T follicular helper cell (primary cell): ENCODE measurements at regions not wholly inside any gene's neighbourhood (a gene's known extent, or its start where the extent isn't known, plus 50 kb on each side); places are given as distances from the start of the nearest gene placed in this dataset.

Experiments
- DNase-seq: peaks from one replicate; pipeline ENCODE4 v3.0.0-alpha.2; 2020; ENCODE audit warnings: low read depth

DNA sequence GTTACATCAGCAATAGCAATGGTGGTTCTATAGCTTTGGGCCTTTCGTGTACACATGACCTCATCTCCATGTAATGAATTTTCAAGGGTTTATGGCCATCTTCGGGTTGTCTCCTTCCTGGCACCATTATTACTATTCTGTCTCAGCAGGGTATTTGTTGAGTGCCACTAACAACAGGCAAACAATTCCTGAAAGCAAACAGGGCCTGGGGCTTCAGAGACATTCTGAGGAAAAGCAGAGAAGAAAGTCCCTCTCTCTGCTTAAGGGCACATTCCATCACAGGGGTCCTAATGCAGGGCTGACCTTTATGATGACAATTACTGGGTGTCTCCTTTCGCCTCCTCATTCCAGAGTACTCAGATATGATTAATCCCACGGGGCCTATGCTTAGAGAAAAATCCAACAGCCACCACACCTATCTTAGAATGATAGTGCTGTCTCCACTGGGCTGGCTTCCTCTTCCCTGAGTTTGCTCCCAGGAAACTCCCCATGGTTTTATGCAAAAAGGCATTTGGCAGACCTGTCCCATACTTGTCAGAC lies 540.2 kb upstream of the ZNF462 start:
- DNase-seq, result no peak

DNA sequence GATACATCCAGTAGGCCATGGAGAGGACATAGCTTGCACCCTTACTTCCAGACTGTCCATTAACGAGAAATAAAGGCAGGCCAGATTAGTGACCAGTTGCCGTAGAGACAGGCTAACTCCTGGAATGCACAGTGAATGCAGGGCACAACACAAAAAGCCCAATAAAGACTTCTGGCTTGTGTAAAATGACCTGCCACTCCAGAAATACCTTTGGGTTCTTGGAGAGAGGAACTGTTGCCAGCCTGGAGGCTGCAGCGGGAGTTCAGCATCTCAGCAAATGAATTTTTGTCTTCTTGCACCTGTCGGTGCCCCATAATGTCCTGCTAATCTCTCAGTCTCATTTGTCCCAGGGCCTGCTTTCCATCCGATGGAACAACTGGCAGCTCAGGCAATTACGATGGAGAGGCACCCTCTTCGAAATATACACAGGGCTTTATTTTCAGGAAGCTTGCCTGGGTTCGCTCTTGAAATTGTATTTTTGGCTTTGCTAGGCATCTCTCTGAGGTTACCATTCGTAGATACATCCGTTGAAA lies 538.8 kb upstream of the ZNF462 start:
- DNase-seq, result no peak

DNA sequence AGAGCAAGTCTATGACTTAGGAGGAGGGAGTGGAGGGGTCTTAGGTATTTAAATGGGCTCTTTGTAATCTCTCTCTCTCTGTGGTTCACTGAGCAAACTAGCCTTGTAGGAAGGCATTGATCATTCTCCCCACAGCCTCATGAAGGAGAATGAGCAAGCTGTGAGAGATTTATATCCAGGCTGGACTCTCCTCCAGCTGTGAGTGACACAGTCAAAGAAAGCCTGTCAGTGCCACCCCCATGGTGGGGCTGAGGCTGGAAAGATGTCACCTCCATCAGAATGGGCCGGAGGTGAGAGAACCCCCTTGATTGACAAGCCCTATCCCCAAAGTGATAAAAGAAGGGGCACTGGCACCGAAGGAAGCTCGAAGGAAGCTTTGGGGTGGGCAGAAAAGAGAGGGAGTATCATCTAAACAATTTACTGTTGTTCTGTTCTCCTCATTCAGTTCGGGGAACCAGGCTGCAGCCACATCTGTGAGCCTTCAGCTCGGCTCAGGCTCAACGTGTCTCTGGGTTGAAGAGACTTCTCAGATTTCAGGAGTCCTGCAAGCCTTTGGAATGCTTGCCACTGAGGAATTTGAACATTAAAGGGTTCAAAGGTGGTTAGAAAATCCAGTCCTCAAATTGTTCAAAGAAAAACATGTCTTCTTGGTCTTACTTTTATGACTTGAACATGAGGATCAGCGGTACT lies 538.2 kb upstream of the ZNF462 start:
- DNase-seq, result no peak

DNA sequence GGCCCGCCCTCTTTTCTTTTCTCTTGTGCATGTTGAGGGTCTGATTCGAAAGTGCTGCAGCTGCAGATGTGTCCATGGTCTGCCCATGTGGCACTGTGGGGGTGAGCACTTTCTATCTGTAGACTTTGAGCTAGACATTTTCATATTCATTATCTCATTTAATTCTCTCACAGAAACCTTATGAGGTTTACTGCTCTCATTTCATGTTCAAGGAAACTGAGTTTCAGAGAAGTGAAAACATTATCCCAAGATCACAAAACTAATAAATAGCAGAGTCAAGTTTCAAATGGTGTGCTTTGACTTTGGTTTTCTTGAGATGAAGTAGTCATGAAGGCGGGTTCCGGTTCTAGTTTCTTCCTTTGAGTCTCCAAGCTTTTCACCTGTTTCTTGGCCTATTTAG lies 536.5 kb upstream of the ZNF462 start:
- DNase-seq, result no peak

GRCh38 chr9:106333481-106333880 lies 529.5 kb upstream of the ZNF462 start:
- no peak for DNase-seq

GRCh38 chr9:106334081-106334480 lies 528.9 kb upstream of the ZNF462 start:
- no peak for DNase-seq

DNA sequence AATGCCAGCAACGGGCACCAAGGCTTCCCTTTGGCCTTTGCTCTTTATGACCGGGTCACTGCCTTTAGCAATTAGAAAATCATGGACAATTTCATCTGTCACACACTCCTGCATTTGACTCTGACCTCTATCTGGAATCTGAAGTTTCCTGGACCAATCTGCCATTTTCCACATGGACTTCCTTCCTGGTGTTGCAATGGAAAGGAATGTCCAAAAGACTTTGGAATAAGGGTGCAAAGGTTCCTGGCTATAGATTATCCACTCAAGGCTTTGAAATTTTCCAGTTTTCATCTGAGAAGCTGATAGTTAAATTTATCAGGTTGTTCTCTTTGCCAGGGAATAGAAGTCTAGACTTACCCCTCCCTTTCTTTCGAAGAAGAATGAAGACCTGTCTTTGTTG lies 523.1 kb upstream of the ZNF462 start:
- no peak for DNase-seq

DNA sequence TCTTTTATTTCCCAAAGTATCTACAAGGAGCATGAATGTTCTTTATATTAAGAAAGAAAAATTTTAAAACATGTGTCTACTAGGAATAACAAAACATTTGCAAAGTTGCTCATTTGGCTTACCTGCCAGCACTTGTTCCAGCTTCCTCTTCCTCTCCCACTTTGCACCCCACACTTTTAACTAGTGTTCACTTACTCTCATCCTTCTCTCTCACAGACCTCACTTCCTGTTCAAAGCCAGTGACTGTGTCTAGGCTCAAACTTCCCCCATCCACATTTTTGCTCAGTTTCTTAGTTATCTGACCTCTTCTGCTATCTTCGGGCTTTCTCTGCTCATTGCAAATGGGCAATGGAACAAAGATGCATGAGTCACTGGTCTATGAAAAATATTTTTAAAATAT lies 512.2 kb upstream of the ZNF462 start:
- no peak for DNase-seq

- DNase-seq, result no peak
Measured at GRCh38 chr9:106356924-106357323, 506.0 kb upstream of the ZNF462 start.

DNA sequence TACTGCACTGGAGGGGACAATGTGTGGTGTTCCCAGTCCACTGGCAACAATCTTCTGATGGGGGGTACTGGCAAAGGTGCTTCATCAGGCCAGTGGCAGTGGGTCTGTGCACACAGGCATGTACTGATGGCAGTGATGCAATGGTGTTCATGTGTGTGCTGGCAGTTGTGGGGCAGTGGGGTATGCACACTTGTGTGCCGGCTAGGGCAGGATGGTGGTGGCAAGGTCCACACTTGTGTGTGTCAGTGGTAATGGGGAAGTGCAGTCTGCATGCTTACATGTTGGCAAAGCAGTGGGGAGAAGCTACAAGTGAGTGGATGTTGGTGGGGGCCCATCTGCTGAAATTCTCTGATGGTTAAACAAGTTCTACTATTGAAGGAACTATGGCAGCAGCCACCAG lies 504.6 kb upstream of the ZNF462 start:
- no peak for DNase-seq

DNA sequence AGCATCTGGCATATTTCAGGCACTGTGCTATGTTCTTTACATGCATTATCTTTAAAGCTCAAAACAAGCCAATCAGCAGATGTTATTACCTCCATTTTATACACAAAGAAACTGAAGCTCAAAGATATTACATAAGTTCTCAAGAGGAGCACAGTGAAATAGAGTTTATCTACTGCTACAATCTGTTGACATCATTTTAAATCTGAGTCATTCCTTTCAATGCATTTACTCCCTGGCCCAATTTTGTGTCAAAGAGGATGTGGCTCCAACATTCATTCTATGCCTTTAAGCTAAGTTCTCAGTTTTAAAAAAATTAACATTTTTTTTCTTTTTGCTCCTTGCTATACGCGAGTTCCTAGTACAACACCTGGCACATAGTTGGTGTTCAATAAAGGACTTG lies 486.3 kb upstream of the ZNF462 start:
- no peak for DNase-seq

GRCh38 chr9:106383072-106383471 lies 479.9 kb upstream of the ZNF462 start:
- DNase-seq, result no peak

- no peak for DNase-seq
Measured at GRCh38 chr9:106387965-106388364, 475.0 kb upstream of the ZNF462 start.

GRCh38 chr9:106393226-106393625 lies 469.7 kb upstream of the ZNF462 start:
- DNase-seq, result no peak

GRCh38 chr9:106400170-106400569 lies 462.8 kb upstream of the ZNF462 start:
- no peak for DNase-seq

GRCh38 chr9:106400950-106401349 lies 462.0 kb upstream of the ZNF462 start:
- no peak for DNase-seq

DNA sequence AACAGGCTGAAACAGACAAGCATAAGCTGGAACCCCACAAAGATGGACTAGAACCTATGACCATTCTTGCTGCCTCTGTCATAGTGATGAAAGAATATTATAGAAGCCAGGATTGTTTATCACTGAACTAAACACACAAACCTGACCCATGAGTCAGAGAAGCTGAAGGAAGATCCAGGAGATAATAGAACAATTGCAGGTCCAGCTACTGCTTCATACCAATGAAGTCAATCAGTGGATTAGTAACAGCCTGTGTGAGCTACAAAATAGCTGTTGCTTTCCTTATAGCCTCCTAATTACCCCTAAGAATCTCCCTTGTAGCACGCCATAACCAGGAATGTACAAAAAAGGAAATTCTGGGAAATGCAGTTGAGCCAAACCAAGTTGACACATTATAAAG lies 459.9 kb upstream of the ZNF462 start:
- no peak for DNase-seq

GRCh38 chr9:106404137-106404536 lies 458.8 kb upstream of the ZNF462 start:
- DNase-seq, result no peak

GRCh38 chr9:106405871-106406435 lies 457.0 kb upstream of the ZNF462 start:
- no peak for DNase-seq

DNA sequence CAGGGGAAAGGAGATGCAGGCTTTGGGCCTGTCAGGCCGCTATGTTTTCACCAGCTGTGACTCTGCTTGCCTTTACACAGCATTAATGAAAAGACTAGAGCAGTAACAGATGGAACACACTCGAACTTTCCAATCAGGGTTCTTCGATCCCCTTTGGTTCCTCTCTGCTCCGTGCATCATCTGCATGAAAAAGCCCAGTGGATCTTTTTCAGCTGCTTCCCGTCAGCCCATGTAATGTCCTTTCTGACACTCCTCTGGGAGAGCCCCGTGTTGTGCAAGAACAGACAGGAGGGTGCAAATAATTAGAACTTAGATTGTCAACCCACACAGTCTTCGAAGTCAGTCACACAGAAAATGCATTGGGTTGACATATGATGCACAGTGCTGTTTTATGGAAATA lies 448.9 kb upstream of the ZNF462 start:
- DNase-seq, result no peak

DNA sequence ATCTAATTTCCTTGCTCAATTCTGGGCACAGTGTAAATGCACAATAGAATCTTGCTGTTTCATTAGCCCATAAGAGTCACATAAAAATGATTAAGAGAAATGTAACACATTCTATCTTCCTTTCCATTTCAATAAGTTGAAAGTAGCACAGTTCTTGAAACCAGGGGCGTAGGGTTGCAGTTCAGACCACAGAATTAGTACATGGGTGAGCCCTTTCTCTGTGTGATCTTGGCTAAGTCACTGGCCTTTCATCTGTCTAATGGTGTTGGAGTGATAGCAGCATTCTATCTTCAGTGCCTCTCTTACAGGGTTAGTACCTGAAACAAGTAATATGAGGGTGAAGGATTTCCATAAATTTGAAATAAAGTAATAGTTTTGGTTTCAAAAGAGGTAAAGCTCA lies 445.3 kb upstream of the ZNF462 start:
- DNase-seq, result no peak

DNA sequence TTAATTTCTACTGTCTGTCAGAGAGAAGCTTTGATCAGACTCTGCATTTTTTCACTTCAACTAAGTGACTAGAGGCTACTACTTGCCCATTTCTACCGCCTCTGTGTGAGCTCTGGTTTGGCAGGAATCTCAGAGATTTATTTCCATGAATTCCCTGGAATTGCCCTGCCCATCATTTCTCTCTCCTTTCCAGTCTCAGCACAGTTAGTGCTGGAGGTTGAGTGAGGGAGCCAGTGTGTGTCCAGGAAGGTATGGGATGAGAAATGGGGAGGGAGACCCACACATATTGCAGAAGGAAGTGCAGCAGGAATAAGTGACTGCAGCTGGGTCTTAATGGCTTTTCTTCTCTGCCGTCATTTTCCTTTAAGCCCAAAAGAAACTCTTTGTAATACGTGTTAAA lies 443.1 kb upstream of the ZNF462 start:
- DNase-seq, result no peak

GRCh38 chr9:106420511-106420944 lies 442.4 kb upstream of the ZNF462 start:
- DNase-seq, result no peak

- DNase-seq, result no peak
Measured at GRCh38 chr9:106421772-106422171, 441.2 kb upstream of the ZNF462 start.
